SW480 (cell line): ENCODE measurements at regions not wholly inside any gene's neighbourhood (a gene's known extent, or its start where the extent isn't known, plus 50 kb on each side); places are given as distances from the start of the nearest gene placed in this dataset.

Experiments used
- DNase-seq: peaks from one replicate; pipeline ENCODE4 v3.0.0-alpha.2; 2016; ENCODE audit warnings: low spot score

DNA sequence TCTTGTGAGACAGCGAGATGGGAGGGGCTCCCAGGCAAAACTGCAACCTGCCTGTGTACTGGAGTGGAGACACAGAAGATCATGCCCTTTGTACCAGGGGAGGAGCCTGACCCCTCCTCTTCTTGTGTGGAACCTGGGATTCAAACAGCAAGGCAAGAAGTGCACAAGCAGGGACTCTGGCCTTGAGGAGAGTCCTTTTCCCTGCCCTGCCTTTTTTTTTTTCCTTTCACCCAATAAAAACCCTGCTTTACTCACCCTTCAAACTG, 251.8 kb upstream of the OPRM1 start:
- DNase-seq: no peak

DNA sequence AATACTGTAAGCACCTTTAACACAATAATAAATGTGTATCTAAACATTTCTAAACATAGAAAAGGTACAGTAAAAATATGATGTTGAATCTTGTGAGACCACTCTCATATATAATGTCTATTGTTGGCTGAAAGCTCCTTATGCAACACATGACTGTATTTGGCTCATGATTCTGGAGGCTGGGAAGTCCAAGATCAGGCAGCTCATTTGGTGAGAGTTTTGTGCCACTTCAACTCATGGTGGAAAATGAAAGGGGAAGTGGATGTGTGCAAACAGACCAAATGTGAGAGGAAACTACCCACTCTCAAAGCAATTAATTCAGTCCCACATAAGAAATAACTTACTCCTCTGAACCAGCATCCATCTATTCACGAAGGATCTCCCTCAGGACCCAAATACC, 257.7 kb upstream of the OPRM1 start:
- DNase-seq: no peak

DNA sequence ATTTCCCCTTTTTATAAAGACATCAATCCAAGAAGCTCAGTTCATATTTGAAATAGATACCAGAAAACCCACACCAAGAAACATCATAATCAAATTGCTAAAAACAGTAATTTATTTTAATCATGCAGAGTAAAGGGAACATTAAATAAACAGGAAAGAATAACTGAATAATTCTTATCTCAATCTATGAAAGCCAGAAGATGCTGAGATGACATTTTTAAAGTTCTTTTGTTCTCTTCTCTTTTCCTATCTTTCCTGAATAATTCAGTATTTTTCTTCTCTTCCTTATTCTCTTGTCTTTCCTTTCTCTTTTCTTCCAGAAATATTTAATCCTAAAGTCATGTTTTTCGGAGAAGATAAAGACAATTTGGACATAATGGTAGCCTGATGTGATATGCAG, 259.0 kb upstream of the OPRM1 start:
- DNase-seq: no peak

DNA sequence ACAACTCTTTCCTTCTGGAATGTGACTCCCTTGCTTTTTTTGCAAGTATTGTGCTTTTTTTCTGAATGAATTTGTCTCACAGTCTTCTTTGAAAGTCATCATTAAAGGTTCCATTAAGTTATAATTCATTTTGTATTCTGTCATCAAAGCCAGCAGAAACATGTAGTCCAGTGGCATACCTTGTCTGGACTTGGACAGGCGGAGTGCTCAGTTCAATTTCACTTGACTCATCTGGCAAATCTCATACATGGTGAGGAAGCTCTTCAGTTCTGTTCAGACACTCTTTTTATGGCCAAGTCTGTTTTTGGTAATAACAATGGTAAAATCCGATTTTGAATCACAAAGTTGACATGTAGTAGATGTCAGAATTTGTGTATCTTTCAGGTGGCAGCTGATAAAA, 260.8 kb upstream of the OPRM1 start:
- DNase-seq: no peak

DNA sequence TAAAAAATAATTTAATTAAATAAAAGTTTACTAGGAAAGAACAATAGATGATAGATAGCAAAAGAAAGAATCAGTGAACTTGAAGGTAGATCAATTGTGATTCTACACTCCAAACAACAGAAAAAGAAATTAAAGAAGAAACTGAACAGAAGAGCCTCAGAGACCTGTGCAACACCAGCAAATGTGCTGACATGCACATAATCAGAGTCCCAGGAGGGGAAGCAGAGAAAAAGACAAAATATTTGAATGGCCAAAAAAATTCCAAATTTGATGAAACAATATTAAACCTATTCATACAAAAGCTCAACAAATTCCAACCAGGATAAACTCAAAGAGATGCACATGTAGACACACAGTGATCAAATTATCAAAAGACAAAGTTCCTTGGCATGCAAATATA, 267.5 kb upstream of the OPRM1 start:
- DNase-seq: no peak

DNA sequence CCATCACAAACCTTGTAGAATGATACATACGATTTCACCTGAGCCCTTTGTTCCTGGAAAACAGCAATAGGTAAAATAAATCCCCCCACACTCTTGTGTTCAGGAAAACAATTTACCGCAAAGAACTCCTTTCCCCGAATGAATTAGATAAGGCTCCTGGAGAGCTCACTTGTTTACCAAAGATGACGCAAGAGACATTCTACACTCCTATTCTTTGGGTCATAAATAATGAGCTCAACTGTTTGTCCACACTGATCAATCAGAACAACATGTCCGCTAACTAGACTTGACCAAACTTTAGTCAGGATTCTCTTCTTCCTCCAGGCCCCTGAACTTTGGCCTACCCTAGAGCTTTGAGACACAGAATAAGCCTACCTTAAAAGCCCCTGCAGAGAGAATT, 271.9 kb upstream of the OPRM1 start:
- no peak for DNase-seq

DNA sequence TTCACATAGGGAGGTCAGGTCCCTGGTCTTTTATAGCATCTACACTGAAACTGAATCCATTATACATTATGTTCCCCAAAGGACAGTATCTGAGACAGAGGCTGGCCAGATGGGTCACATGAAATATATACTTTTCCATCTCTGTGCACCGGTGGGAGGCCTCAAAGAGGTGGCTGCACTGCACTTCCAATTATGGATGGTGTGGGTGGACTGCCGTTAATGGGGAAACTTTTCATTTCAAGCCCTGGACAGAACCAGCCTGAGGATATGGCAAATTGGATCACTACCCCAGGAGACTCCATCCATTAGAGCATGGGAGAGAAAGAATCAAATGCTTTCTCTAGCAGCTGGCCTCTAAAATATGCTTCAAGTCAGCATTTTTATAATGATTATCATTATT, 280.5 kb upstream of the OPRM1 start:
- DNase-seq: no peak

DNA sequence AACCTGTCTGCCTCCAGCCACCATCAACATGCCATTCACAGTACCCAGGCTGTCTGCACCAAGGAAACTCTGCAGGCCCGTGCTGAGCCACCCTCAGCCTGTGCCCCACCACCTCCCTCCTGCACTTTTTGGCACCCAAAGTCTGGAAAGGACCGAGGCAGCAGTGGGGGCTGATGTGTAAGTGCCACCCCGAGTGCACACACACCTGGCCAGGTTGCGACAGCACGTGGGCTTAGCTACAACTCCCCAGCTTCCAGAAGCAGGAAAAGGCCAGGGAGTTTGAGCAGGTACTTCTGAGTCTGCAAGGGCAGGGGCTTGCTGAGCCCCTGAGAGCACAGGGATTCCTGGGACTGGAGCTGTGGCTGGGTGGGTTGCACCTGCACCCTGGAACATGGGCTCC, 303.3 kb upstream of the OPRM1 start:
- DNase-seq: no peak

DNA sequence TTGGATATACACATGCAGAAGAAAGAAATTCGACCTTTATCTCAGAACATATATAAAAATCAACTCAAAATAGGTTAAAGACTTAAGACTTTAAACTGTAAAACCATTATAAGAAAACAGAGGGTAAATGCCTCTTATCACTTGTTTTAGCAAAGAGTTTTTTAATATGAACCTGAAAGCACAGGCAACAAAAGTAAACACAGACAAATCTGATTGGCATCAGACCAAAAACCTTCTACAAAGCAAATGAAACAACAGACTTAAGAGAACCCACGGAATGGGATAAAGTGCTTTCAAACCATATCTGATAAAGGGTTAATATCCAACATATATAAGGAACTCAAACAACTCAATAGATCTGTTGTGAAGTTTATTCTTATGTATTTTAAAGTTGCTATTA, 309.9 kb upstream of the OPRM1 start:
- no peak for DNase-seq

DNA sequence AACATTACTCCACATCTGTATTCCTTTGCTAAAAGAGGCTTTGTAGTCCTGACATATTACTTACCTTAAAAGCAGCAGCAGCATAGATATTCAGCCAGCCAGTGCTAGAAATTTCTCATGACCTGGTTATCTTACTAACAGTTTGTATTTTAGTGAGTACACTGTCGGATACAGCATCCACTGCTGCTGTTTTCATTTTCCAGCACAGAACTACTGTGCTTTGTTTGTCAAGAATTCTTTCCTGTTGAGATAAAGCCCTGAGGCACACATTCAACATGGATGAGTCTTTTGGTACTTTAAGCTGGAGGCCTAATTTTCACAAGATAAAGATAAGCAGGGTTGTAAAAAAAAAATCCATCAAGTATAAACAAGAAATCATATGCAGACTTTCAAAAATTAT, 311.2 kb upstream of the OPRM1 start:
- no peak for DNase-seq

DNA sequence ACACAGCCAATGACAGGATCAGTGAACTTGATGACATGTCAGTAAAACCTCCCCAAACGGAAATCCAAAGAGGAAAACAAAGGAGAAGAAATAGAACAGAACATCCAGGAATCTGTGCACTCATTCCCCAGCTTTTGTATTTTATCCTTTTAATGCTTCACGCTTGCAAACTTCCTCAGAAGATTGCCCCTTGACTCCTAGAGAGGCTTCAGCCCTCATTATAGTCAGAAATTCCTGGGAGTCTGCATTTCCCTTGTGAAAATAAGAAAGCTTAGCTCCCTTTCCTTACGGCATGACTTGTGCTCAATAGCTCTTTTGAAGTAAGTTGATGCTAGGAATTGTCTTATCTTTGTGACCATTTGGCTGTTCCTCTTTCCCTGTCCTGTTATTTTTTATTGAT, 313.6 kb upstream of the OPRM1 start:
- DNase-seq: no peak

DNA sequence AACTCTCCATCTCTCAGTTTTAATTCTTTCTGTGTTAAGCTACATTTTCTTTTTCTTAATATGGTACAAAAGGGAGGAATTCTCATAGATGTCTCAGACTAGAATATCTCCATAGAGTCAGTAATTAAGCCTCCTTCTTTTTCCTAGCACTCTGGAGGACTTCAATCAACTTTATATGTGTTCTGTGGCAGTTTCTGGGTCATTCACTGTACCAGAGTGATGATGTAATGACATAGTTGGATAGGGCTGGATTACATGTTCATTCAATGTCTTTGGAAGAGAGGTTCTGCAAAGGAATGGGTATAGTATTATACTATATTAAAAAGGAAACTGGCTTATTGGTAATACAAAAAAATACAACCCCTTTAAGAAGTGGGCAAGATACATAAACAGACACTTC, 318.3 kb upstream of the OPRM1 start:
- no peak for DNase-seq

DNA sequence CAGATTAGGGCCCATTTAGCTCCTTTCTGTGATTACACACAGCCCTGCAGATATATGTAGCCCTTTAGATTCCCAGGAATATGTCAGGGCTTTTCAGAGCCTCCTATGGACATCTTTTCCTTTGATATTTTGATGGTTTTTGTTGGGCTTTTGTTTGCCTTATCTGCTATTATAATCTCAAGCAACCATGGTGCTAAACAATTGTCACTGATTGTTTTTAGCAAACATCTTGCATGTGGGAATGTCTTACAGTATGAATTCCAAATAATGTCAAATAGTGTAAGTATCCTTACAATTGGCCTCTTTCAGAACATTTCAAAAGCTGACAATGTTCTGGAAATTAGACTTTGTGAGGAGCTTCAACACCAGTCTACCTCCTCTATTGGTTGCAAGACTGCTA, 333.6 kb upstream of the OPRM1 start:
- DNase-seq: no peak

DNA sequence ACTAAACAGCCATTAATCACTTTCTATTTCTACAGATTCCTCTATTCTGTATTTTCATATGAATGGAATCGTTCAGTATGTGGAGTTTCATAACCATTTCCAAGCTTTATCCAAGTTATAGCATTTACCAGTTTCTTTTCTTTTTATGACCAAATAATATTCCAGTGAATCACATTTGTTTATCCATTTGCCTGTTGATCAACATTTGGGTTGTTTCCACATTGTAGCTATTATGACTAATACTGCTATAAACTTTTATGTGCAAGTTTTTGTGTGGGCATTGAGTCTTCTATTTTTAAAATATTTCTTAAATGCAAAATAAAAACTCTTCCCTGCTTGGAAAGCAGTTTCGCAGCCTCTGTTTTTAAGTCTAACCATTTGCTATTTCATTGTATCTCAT, 336.4 kb upstream of the OPRM1 start:
- DNase-seq: no peak

DNA sequence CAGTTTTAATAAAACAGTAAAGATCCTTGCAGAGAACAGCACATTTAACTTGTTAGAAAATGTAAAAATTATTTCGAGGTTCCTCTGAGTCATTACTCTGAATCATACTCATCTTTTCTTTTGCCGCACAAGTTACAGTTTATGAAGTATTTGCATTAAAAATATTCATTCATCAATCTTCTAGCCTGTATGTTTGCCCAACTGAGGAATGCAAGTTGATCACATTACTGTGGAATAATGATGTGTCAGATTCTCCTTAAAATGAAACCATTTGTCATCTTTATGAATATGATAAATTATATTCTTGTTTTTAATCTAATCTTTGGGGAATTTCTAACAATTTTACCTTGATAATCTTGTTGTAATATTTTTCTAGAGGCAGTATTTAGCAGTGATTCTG, 340.4 kb upstream of the OPRM1 start:
- DNase-seq: no peak

DNA sequence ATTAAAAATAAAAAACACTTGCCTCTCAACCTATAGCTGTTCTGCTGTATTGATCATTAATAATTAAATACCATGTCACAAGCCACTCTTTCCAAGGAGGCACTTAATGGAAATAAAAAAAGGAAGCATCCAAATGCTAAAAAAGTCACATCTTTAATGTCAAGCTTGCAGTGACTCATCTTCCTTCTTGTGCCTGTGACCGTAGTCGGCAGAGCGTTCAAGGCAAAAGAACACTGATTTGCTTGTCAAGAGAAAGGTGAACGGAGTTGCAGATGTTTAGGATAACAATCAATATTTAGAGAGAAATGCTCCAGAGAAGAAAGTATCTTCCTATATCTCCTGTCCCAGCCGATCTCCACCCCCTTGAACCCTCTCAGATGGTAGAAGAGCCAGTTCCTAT, 341.0 kb upstream of the OPRM1 start:
- DNase-seq: no peak

DNA sequence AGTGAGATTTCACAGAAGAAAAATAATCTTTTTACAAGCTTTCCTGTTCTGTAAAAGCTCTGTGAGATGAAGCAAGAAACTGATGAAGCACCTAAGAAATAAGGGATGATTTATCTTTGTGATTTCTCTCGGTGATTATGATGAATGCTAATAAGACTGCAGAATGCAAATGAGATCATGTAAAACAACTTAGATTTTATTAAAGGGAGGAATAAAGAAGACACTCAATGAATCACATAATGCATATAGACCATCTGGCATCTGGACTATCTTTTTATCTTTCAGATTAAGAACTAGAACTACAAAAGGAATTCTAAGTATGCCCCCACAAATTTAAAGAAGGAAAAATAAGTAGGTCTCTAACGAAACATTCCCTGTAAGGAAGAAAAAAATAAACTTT, 361.5 kb upstream of the OPRM1 start:
- DNase-seq: no peak

DNA sequence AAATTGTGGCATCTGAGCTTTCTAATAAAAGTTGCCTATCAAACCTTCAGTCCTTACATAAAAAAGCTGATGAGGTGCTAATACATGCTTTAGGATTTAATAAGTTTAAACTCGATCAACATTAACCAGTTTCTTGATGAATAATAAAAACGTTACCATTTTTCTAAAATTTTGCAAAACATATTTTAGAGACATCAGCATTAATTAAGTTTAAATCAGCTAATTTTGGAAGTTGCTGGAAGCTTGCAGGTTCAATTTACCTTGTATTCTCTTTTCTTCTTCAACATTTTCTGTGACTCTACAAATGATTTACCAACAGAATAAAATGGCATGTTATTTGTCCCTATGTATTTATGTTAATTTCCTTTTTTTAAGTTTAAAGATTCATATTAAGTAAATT, 365.3 kb upstream of the OPRM1 start:
- no peak for DNase-seq

DNA sequence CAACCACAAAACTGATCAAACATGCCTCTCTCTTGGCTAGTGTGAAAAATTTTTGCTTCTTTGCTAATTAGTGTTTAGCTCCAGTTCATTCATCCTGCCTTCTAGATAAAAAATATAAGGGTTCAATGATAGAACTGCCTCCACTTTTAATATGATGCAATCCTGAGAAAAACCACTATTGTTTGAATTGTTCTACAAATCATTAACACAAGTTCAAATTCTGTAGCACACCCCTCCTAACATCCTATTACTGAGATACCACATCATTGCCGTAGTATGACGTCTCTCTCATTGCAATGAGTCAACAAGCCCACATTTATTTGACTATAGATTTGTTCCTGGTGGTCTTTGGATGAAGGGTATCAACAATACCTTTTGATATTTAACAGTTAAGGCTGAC, 365.8 kb upstream of the OPRM1 start:
- DNase-seq: peak; percentile 29

DNA sequence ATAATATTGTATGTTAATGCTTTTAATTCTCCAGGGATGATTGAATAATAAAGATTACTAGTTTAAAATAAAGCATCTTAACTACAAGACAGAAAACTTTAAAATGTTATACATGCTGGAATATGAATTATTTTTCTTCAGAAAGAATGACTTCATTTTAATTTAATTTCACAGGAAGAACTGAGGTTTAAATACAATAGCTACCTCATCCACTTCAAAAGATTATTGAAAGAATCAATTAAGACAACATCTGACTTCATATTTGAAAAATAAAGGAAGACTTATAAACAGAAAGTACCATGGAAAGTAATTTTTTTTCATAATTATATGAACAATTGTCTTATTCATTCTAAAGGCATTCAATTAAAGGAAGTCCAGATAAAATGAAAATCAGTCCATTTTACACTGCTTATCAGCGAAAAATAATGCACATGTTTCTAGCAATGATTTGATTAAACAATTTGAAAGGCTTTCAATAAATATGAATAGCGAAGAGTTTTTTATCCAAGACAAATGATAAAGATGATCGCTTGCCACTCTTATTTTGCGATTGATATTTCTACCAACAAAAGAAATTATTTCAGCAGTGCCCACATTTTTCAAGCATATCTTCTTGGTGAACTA, 368.5 kb upstream of the OPRM1 start:
- no peak for DNase-seq

DNA sequence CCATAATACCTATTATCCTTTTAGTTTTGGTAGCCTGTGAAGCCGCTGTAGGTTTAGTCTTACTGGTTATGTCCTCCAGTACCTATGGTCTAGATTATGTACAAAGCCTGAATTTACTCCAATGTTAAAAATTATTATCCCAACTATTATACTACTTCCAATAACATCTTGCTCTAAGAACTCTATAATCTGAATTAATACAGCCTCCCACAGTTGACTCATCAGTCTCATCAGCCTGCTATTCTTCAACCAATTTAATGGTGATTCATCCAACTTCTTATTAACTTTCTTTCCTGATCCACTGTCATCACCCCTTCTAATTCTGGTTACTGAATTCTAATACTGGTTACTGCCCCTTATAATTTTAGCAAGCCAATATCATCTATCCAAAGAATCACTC, 370.3 kb upstream of the OPRM1 start:
- no peak for DNase-seq

DNA sequence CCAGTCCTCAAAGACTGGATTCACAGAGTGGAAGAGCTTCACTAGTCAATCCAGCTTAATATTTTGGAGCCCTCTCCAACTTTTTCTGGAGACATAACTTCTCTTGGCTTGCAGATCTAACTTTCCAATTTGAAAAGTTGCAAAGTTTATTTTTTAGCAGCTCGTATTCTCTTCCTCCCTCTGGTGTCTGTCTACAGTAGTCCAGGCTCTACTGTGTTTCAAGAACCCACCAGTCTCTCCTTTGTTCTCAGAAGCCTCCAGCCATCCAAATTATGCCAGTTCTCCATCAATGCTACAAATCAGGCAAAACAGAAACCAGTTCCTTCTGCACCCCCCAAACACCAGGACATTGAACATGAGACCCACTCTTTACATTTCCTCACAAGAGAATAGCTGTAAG, 376.1 kb upstream of the OPRM1 start:
- DNase-seq: no peak

DNA sequence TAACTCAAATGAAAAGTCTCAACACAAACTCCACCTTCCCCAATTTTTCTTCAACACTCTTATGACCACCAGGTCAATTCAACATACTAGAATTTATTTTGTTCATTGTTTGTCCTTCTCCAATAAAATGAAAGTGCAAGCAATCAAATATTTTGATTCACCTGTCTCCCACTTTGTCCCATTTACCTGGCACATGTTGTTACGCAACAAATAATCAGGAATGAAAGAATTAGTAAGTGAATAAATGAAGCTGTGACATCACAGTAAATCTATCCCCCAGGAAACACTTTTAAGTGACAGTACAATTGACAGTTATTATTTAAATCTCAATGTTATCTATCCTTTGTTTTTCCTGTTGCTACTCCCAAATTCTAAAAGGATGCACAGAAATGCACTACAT, 393.7 kb upstream of the OPRM1 start:
- DNase-seq: no peak

DNA sequence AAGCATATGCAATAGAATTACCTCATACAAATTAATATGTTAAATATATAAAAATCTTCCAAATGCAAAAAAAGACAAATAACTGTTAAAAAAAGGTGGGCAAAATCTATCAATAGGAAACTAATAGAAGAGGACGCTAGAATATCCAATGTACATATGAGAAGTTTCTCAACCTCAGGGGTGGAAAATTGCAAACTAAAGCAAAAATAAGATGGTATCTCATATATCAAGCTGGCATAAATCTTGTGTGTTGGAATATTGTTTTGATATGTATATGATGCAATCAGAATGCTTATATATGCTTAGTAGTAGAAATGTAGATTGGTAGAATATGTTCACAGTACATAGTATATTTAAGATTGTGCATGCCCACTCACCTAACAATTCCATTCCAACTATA, 395.0 kb upstream of the OPRM1 start:
- DNase-seq: no peak

DNA sequence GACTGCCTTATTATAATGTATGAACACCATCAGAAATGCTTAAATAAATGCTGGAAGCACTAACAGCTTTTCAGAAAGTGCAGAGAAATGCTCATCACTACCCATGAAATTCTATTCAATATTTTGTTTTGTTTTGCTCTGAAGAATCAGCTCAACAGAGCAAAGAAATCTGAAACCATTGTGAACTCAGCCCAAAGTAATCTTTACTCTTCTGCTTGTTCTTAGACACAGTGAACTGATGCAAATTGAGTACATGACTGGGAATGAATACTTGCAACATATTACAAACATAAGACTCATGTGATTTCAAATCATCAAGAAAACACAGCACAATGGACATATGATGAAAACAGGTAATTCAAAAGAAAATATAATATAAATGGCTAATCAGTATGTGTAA, 404.6 kb upstream of the OPRM1 start:
- DNase-seq: no peak
